ENCODE measurements at regions not wholly inside any gene's neighbourhood (a gene's known extent, or its start where the extent isn't known, plus 50 kb on each side); places are given as distances from the start of the nearest gene placed in this dataset.

DNA sequence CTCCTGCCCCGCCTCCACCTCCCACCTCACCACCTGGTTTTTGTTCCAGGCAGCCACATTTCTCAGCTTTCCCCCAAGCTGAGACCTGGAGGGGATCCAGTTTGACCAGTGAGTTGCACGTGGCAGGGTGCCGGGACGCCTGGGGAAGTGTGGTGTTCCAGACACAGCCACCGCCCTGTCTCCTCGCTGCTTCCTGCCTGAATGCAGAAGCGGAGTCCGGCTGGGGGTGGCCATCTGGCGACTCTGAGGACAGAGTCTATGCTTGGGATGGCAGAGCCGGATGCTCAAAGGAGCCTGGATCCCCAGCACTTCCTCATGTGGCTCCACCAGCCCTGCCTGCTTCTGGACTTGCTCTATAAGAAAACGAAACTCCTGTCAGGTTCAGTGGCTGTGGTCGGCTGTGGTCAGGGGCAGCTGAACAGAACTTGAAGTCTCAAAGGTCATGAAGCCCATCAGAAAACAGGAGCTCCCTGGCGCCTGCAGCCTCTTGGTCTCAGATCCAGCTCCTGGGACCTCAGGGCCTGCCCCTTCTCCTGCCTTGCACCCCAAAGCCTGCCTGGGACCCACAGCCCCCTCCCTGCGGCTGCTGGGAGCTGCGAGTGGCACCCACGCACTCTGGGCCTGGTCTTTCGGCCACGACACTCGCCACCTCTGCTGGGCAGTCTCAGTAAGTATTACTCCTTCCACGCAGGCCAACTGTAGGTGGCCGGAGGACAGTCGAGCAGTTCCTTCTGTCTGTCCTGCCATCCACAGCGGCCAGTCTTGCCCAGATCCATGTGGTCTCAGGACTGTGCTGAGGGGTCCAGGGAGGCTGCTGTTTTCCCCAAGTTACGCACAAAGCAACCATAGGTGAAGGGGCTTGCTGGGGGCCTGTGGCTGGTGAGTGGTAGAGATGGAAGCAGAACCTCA lies 112.8 kb upstream of the MEF2A start:
- no peaks in the 10 kb centered on the region for H4K20me1 ChIP-seq (replicated peaks in 1 of 2; ENCODE audit: control insufficient read depth in 1 of 2, insufficient read depth in 2 of 2, low read length in 2 of 2)
- H2BK12ac ChIP-seq (ENCODE audit: low read depth, low read length): no peak overlapping the region
- no peak overlapping the region for H3K14ac ChIP-seq (ENCODE audit: insufficient read length)
- no peak overlapping the region for H2AK5ac ChIP-seq (ENCODE audit: low read depth, low read length)
- no peaks in the 10 kb centered on the region for H3K23me2 ChIP-seq (ENCODE audit: low read depth, low read length)
- WGBS, 2 experiments (ENCODE audit: extremely low coverage in 1 of 2, insufficient coverage in 1 of 2, insufficient read length in 1 of 2, insufficient replicate concordance in 2 of 2, low coverage in 1 of 2, low lambda C conversion rate in 2 of 2, missing lambda C conversion rate in 1 of 2): 88% methylated on average over 23 of the region's 24 CpGs; no CpG with 5 or more reads in 1 of the 2 experiments
- H3K79me2 ChIP-seq (ENCODE audit: control insufficient read depth in 1 of 2, insufficient read depth in 2 of 2, low read length in 2 of 2): no peaks in the 10 kb centered on the region
- H4K5ac ChIP-seq (ENCODE audit: insufficient read length, low read depth, low read length): no peak overlapping the region
- no peak overlapping the region for H2BK15ac ChIP-seq (ENCODE audit: low read length)
- FAIRE-seq (no peak), DNase-seq (ENCODE audit: low read depth in 1 of 2, low spot score in 2 of 2) (peak in 1 of 2 experiments; percentile 40)
- no peak overlapping the region for H3K4ac ChIP-seq (replicated peaks; ENCODE audit: insufficient read length, low read depth, low read length)
- TF ChIP-seq BACH1 (IDR thresholded peaks at IDR 0.05; ENCODE audit: low read length) (no peak), GTF2F1 (IDR thresholded peaks at IDR 0.05; ENCODE audit: borderline replicate concordance, low read depth, low read length) (no peak), EZH2 (IDR thresholded peaks at IDR 0.05; ENCODE audit: low read depth, low read length, severe bottlenecking) (no peak), EGR1 (IDR thresholded peaks at IDR 0.05; ENCODE audit: borderline replicate concordance, low read depth, low read length) (no peak), CHD2 (IDR thresholded peaks at IDR 0.05; ENCODE audit: low read length) (no peak), CHD1 (IDR thresholded peaks at IDR 0.05; ENCODE audit: low read depth, low read length) (no peak), ZNF274 (IDR thresholded peaks at IDR 0.05; ENCODE audit: borderline replicate concordance, extremely low read depth, low read length) (no peak), MAFK (IDR thresholded peaks at IDR 0.05; ENCODE audit: low read depth, low read length) (no peak), CEBPB (IDR thresholded peaks at IDR 0.05; ENCODE audit: low read depth, low read length) (no peak), NANOG (IDR thresholded peaks at IDR 0.05; ENCODE audit: insufficient read depth, low read depth, low read length, poor library complexity, severe bottlenecking) (no peak), HDAC2 (IDR thresholded peaks at IDR 0.05; ENCODE audit: borderline replicate concordance in 1 of 2, low read depth in 2 of 2, low read length in 2 of 2) (no peak), SAP30 (IDR thresholded peaks at IDR 0.05; ENCODE audit: insufficient read depth, insufficient replicate concordance, low read length) (no peak)
- no peak overlapping the region for H3K18ac ChIP-seq (ENCODE audit: extremely low read depth, low read length)
- no peak overlapping the region for H3K4me2 ChIP-seq (ENCODE audit: insufficient read depth in 1 of 2, low read depth in 2 of 2, low read length in 2 of 2)
- H2BK5ac ChIP-seq (ENCODE audit: low read depth, low read length): no peak overlapping the region
- H2BK20ac ChIP-seq (ENCODE audit: low read length): no peak overlapping the region
- H3K9ac ChIP-seq (replicated peaks in 1 of 4; ENCODE audit: extremely low read depth in 1 of 4, low read depth in 3 of 4, low read length in 3 of 4): no peak overlapping the region
- H2AFZ ChIP-seq (ENCODE audit: low read length): no peak overlapping the region
- H4K8ac ChIP-seq (ENCODE audit: extremely low read depth, insufficient read depth, low read length): no peak overlapping the region
- H2BK120ac ChIP-seq (replicated peaks; ENCODE audit: low read depth, low read length): no peak overlapping the region
- CTCF ChIA-PET (ENCODE audit: partially characterized antibody): interaction anchor here (1.1 to 2.4 kb wide), 2 partner anchors 44 to 251 kb away, joined by 3 to 7 read pairs; no protein-coding TSS in a partner anchor
- no peak overlapping the region for H3K27ac ChIP-seq (ENCODE audit: low read depth, low read length)
- no peak overlapping the region for H3K4me3 ChIP-seq (ENCODE audit: extremely low read depth in 1 of 4, insufficient read depth in 2 of 4, low read depth in 3 of 4, low read length in 4 of 4)
- no peaks in the 10 kb centered on the region for H3K9me3 ChIP-seq (ENCODE audit: insufficient read depth in 2 of 2, low read depth in 1 of 2, low read length in 1 of 2)
- no peak overlapping the region for H3K23ac ChIP-seq (ENCODE audit: insufficient read length)
- POLR2A ChIA-PET (ENCODE audit: partially characterized antibody): no interaction called here
- H3K79me1 ChIP-seq (ENCODE audit: low read depth, low read length): no peaks in the 10 kb centered on the region
- no peaks in the 10 kb centered on the region for H3K27me3 ChIP-seq (replicated peaks in 1 of 4; ENCODE audit: control insufficient read depth in 3 of 4, extremely low read depth in 1 of 4, insufficient read depth in 3 of 4, low read length in 3 of 4)
- no peaks in the 10 kb centered on the region; a peak in 1 of 7 replicates for H3K4me1 ChIP-seq (replicated peaks in 1 of 4; ENCODE audit: control insufficient read depth in 3 of 4, insufficient read depth in 4 of 4, low read length in 3 of 4)
- H3K36me3 ChIP-seq (ENCODE audit: control insufficient read depth in 2 of 4, insufficient read depth in 4 of 4, low read length in 3 of 4): no peaks in the 10 kb centered on the region
- no peak overlapping the region for H4K91ac ChIP-seq (replicated peaks; ENCODE audit: insufficient read length, low read length)
- H3K56ac ChIP-seq (replicated peaks; ENCODE audit: insufficient read length, low read depth, low read length): no peak overlapping the region

Data from H1 (cell line).